COLO668 (cell line): ENCODE measurements at regions not wholly inside any gene's neighbourhood (a gene's known extent, or its start where the extent isn't known, plus 50 kb on each side); places are given as distances from the start of the nearest gene placed in this dataset.
"Not testable (repeated sequence)": the region's sequence is repeated elsewhere in the genome, so short reads cannot be mapped to it uniquely, and the experiment has no call there.

Experiments
- DNase-seq: peaks from one replicate; lab custom pipeline; 2025; ENCODE audit not compliant: unreplicated experiment; lab: John Stamatoyannopoulos, UW

DNA sequence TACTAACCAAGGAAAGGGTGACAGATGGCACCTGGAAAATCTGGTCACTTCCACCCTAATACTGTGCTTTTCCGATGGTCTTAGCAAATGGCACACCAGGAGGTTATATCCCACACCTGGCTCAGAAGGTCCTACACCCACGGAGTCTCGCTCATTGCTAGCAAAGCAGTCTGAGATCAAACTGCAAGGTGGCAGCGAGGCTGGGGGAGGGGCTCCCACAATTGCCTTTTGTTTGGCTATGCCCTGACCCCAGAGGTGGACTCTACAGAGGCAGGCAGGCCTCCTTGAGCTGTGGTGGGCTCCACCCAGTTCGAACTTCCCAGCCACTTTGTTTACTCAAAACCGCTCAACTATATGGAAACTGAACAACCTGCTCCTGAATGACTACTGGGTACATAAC is 50.3 kb upstream of the UGT2B15 start:
- DNase-seq: not testable (repeated sequence)

DNA sequence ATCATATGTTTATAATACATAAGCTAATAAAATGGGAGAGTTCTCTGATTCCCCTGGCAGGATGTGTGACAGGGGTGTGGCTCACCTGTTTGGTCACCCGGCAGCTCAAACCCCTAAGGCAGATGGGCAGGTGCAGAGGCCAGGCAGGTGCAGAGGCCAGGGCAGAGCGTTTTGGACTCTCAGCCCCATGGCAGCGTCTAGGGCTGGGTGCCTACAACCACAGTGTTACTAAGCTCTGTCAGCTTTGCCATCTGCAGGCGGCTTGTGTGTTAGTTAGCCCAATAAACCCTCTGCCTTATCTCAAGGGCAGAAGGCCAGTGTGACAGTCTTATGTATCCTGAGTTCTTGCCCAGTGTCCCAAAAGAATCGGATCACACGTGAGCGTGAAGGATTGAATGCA is 54.0 kb upstream of the UGT2B15 start:
- peak; percentile 85 for DNase-seq

DNA sequence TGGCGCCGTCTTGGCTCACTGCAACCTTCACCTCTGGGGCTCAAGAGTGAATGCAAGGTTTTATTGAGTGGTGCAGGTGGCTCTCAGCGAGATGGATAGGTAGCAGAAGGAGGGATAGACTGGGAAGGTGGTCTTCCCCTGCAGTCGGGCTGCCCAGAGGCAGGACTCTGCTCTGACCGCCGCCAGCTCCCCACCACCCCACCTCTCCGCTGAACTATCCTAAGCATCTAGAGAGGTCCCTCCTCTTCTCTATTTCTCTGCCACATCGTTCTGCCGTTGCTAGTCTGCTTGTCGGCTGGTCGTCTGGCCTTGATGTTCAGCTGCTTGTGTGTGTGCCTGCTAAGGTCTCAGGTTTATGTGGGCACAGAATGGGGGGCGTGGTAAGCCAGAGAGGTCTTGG is 54.5 kb upstream of the UGT2B15 start:
- no peak for DNase-seq

- DNase-seq: no peak
These were observed 62.4 kb upstream of the UGT2B15 start for GRCh38 chr4:68732653-68733466.

GRCh38 chr4:68734095-68734494 is 63.6 kb upstream of the UGT2B15 start:
- DNase-seq: no peak

DNA sequence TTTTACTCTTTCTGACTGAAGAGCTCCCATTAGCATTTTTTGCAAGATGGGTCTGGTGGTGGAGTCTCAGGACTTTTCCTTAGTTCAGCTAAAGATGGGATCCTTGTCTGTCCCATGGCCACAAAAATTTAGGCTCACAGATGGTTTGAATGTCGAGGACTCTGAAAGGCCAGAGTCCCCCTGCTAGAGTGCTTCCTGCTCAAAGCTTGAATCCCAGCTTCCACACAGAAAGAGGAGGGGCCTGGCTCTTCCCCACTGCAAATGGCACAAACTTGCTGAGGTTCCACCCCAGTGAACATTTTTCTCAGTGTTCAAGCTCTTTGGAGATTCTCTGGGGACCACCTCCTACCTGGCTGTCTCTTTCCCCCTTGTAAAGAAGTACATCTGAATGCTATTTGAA is 64.7 kb upstream of the UGT2B15 start:
- DNase-seq: no peak

GRCh38 chr4:68736813-68737212 is 66.4 kb upstream of the UGT2B15 start:
- DNase-seq: no peak

DNA sequence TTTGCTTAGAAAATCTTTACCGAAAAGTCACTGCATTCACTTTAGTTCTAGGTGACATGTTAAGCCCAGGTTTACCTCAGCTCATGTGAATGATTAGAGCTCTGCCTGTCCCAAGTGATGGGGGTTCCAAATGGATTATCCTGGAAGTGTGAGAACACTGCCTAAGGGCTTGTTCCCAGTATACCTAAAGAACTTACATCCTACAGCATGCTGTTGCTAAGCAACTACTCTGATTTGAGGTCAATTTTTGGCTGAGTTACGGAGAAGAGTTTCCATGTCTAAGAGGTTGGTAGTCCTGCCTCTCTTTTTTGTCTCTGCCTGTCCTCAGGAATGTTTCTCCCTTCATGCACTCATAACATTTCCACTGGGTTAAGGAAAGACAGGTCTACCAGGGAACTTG is 67.6 kb upstream of the UGT2B15 start:
- no peak for DNase-seq

GRCh38 chr4:68744368-68744767 is 71.4 kb upstream of the UGT2B10 start:
- no peak for DNase-seq

- DNase-seq: no peak
These were observed 67.4 kb upstream of the UGT2B10 start for GRCh38 chr4:68748181-68748991.

DNA sequence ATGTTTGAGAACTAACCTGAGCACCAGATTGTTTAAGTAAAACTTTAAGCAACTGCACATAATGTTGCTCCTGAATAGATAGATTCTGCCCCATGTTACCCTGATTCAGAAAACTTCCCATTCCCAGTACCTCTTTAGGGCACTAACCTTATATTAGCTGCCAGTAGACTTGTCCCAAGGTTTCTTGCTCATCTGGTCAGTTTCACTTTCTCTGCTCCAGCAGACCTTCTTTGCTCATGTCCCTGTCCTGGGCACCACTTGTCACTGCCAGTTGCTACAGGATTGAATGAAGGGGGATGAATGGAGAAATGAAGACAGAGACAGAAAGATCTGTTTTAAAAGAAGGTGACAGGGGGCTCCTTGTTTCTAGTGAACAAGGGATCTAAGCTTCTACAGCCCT is 65.2 kb upstream of the UGT2B10 start:
- DNase-seq: no peak

- DNase-seq: no peak
These were observed 64.7 kb upstream of the UGT2B10 start for GRCh38 chr4:68751138-68751537.

DNA sequence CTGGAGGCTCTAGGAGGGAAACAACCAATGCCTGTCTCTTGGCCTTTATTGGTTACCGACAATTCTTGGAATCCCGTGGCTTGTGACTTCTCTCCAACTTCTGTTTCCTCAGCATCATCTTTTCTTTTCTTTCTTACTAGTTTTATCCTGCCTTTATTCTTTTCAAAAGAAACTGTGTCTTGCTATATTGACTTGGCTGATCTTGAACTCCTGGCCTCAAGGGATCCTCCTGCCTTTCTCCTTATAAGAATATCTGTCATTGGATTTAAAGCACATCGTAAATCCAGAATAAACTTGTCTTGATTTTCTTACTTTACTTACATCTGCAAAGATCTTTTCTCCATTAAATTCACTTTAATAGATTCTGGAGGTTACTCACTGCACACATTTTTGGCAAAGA is 49.9 kb upstream of the UGT2B10 start:
- no peak for DNase-seq
